Left ventricle myocardium inferior (tissue), 1 donor: ENCODE measurements at regions not wholly inside any gene's neighbourhood (a gene's known extent, or its start where the extent isn't known, plus 50 kb on each side); places are given as distances from the start of the nearest gene placed in this dataset.

Experiments
- DNase-seq: peaks from one replicate; pipeline ENCODE4 v3.0.0-alpha.2; 2020
- H3K27ac ChIP-seq: fragments of 200-600 bp; replicated peaks from 2 replicates; pipeline ENCODE4 v1.8.0; 2021
- H3K27me3 ChIP-seq: fragments of 200-600 bp; 2 replicates; pipeline ENCODE4 v1.8.0; 2021; ENCODE audit warnings: low read depth
- H3K36me3 ChIP-seq: fragments of 200-600 bp; 2 replicates; pipeline ENCODE4 v1.8.0; 2021
- H3K4me1 ChIP-seq: fragments of 200-600 bp; 2 replicates; pipeline ENCODE4 v1.8.0; 2021
- H3K4me3 ChIP-seq: fragments of 200-600 bp; 2 replicates; pipeline ENCODE4 v1.8.0; 2021; ENCODE audit warnings: mild to moderate bottlenecking, moderate library complexity
- H3K9me3 ChIP-seq: fragments of 200-600 bp; replicated peaks from 2 replicates; pipeline ENCODE4 v1.8.0; 2021
- CTCF ChIP-seq: fragments of 200-600 bp; IDR thresholded peaks from 2 replicates; pipeline ENCODE4 v1.8.0; 2021; ENCODE audit warnings: antibody characterized with exemption, mild to moderate bottlenecking, borderline replicate concordance
- intact Hi-C: fragments of 100-400 bp; cut with micrococcal nuclease; formaldehyde crosslinking; loops from one replicate; pipeline ENCODE4 v1.11.0; 2022
- donor health status: DM: no; HTN: yes; CAD: no; lungs with severe emphysema.

DNA sequence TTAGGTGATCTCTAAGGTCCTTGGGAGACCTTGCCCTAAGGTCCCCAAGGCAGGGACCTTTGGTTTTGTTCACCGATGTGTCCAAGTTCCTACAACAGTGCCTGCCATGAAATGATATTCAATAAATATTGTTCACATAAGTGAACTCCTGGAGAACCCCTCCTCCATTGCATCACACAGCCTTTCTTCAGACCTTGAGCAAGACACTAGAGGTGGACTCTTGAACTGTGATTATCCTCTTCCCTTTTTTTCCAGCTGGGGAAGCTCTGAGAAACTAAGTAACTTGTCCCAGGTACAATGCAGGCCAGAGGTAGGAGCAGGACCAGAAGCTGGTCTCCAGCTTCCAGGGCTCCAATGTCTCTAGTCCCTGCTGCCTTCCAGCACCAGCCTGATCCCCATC is 76.6 kb upstream of the LMO1 start:
- Histone ChIP-seq H3K4me1 (no peaks in the 10 kb centered on the region), H3K27me3 (peaks cover 8% of the 10 kb centered on the region), H3K4me3 (no peak overlapping the region), H3K27ac (no peak overlapping the region), H3K9me3 (no peaks in the 10 kb centered on the region), H3K36me3 (no peaks in the 10 kb centered on the region)
- no peak for TF ChIP-seq CTCF
- DNase-seq, result no peak
- intact Hi-C loops, result no loop called here

DNA sequence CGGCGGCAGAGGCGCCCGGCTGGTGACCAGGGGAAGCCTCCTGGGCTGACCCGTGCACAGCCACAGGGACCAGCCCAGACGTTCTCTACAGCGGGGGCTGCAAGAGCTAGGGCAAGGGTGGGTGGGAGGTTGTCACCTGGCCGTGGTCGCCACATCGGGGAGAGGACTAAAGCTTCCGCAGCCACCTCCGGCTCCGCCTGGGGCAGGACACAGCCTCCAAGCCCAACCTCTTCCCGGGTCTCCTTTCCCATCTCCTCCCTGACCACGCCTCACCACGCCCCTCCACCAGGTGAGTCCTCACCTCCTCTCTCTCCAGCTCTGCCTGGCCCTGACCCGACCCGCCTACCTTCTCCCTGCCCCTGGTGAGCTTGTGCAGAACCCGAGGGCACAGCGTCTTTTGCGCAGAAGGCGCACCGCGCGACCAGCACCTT is 75.9 kb upstream of the LMO1 start:
- Histone ChIP-seq H3K9me3 (no peaks in the 10 kb centered on the region), H3K4me1 (no peaks in the 10 kb centered on the region), H3K27ac (no peak overlapping the region), H3K4me3 (no peak overlapping the region), H3K36me3 (no peaks in the 10 kb centered on the region), H3K27me3 (peaks cover 12% of the 10 kb centered on the region)
- DNase-seq, result no peak
- intact Hi-C loops, result no loop called here
- TF ChIP-seq CTCF, result no peak

- Histone ChIP-seq H3K4me3 (no peak overlapping the region), H3K9me3 (no peaks in the 10 kb centered on the region), H3K27ac (no peak overlapping the region), H3K36me3 (no peaks in the 10 kb centered on the region), H3K4me1 (no peaks in the 10 kb centered on the region), H3K27me3 (peaks cover 18% of the 10 kb centered on the region)
- intact Hi-C loops, result no loop called here
- DNase-seq, result peak; percentile 43
- peak; percentile 72 for TF ChIP-seq CTCF
Measured at GRCh38 chr11:8338138-8338537, 74.5 kb upstream of the LMO1 start.

- Histone ChIP-seq H3K27me3 (peaks cover 18% of the 10 kb centered on the region), H3K4me1 (no peaks in the 10 kb centered on the region), H3K36me3 (no peaks in the 10 kb centered on the region), H3K27ac (no peak overlapping the region), H3K4me3 (no peak overlapping the region), H3K9me3 (no peaks in the 10 kb centered on the region)
- intact Hi-C loops, result no loop called here
- no peak for DNase-seq
- TF ChIP-seq CTCF, result no peak
Measured at GRCh38 chr11:8337130-8337795, 73.6 kb upstream of the LMO1 start.

- no peak overlapping the region for H3K4me3 ChIP-seq
- H3K27me3 ChIP-seq, result peaks cover 24% of the 10 kb centered on the region
- no peak for DNase-seq
- no peaks in the 10 kb centered on the region for H3K36me3 ChIP-seq
- H3K4me1 ChIP-seq, result no peaks in the 10 kb centered on the region
- intact Hi-C loops, result no loop called here
- no peaks in the 10 kb centered on the region for H3K9me3 ChIP-seq
- no peak overlapping the region for H3K27ac ChIP-seq
- TF ChIP-seq CTCF, result no peak
Measured at GRCh38 chr11:8336356-8337129, 72.9 kb upstream of the LMO1 start.
